Breast epithelium (tissue), 3 donors: ENCODE measurements at regions not wholly inside any gene's neighbourhood (a gene's known extent, or its start where the extent isn't known, plus 50 kb on each side); places are given as distances from the start of the nearest gene placed in this dataset.

ENCODE experiments used
- POLR2A ChIP-seq: fragments of 450-650 bp; IDR thresholded peaks from one replicate; pipeline ENCODE4 v1.6.1; 2016; ENCODE audit warnings: antibody characterized with exemption, mild to moderate bottlenecking, moderate library complexity
- POLR2AphosphoS5 ChIP-seq, 3 donors: sonication (generic); formaldehyde crosslinking; IDR thresholded peaks; one replicate each; pipeline ENCODE4 v1.6.1; 2017; ENCODE audit warnings: antibody characterized with exemption in 3 of 3
- TF ChIP-seq, protein P1 (sequence below), 3 donors: fragments of 450-650 bp; IDR thresholded peaks; one replicate each; pipeline ENCODE4 v1.5.1; 2016 to 2017; ENCODE audit warnings: antibody characterized with exemption in 3 of 3, mild to moderate bottlenecking in 3 of 3, moderate library complexity in 3 of 3

DNA sequence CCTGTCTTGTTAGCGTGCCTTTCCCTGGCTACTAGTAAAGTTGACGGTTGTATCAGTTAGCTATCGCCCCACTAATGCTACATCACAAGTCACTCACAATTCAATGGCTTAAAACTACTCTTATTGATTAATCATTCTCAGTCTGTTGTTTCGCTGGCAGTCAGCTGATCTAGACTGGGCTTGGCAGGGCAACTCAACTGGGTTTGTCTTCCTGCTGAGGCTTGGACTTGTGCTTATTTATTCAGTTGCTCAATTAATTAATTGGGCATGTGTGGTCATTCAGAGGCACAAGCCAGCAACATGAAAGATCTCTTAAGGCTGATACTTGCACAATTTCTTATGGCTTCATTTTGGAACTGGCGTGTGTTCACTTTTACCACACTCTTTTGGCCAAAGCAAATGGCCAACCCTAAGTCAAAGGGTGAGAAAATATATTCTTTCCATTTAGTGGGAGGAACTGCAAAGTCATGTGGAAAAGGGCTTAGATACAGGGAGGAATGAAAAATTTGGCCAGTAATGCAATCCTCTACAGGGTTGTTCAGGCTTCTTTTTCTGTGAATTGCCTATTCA is 333.5 kb downstream of the GPR37 start:
- TF ChIP-seq, protein P1, sequence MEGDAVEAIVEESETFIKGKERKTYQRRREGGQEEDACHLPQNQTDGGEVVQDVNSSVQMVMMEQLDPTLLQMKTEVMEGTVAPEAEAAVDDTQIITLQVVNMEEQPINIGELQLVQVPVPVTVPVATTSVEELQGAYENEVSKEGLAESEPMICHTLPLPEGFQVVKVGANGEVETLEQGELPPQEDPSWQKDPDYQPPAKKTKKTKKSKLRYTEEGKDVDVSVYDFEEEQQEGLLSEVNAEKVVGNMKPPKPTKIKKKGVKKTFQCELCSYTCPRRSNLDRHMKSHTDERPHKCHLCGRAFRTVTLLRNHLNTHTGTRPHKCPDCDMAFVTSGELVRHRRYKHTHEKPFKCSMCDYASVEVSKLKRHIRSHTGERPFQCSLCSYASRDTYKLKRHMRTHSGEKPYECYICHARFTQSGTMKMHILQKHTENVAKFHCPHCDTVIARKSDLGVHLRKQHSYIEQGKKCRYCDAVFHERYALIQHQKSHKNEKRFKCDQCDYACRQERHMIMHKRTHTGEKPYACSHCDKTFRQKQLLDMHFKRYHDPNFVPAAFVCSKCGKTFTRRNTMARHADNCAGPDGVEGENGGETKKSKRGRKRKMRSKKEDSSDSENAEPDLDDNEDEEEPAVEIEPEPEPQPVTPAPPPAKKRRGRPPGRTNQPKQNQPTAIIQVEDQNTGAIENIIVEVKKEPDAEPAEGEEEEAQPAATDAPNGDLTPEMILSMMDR (IDR thresholded peaks at IDR 0.05): no peak
- no peak for TF ChIP-seq POLR2AphosphoS5 (IDR thresholded peaks at IDR 0.05)
- no peak for TF ChIP-seq POLR2A
